DND-41 (cell line): ENCODE measurements at regions not wholly inside any gene's neighbourhood (a gene's known extent, or its start where the extent isn't known, plus 50 kb on each side); places are given as distances from the start of the nearest gene placed in this dataset.

Experiments used
- ATAC-seq: fragments of 200-7000 bp; cut with Tn5 transposase; 3 replicates; pipeline ENCODE4 v1.9.1; 2021; ENCODE audit warnings: low read depth; ENCODE audit not compliant: insufficient read depth
- DNase-seq: peaks from one replicate; pipeline ENCODE4 v3.0.0-alpha.2; 2020
- H2AFZ ChIP-seq: 2 replicates; pipeline ENCODE4 v1.6.0; 2012; ENCODE audit warnings: low read depth, low read length
- H3K27ac ChIP-seq: 2 replicates; pipeline ENCODE4 v1.5.1; 2012; ENCODE audit warnings: low read length, inconsistent platforms
- H3K27me3 ChIP-seq: fragments of 200-600 bp; sonication (generic); 2 replicates; pipeline ENCODE4 v1.6.0; 2012; ENCODE audit warnings: low read length, mild to moderate bottlenecking, inconsistent platforms; ENCODE audit not compliant: insufficient read depth, poor library complexity
- H3K36me3 ChIP-seq: 2 replicates; pipeline ENCODE4 v1.5.1; 2012; ENCODE audit warnings: low read length, inconsistent platforms; ENCODE audit not compliant: insufficient read depth
- H3K4me1 ChIP-seq: 2 replicates; pipeline ENCODE4 v1.5.1; 2012; ENCODE audit warnings: mild to moderate bottlenecking, low read length; ENCODE audit not compliant: insufficient read depth
- H3K4me2 ChIP-seq: 2 replicates; pipeline ENCODE4 v1.6.0; 2012; ENCODE audit warnings: mild to moderate bottlenecking, moderate library complexity, low read length, inconsistent platforms; ENCODE audit not compliant: insufficient read depth
- H3K4me3 ChIP-seq, 2 experiments: fragments of 200-600 bp in 1 of 2; shearing (Covaris generic) in 1 of 2; 2 replicates each; pipeline ENCODE4 v1.5.1; 2012 to 2016; ENCODE audit warnings: inconsistent platforms in 2 of 2, low read length in 2 of 2, mild to moderate bottlenecking in 2 of 2, low read depth in 1 of 2, moderate library complexity in 1 of 2
- H3K79me2 ChIP-seq: 2 replicates; pipeline ENCODE4 v1.6.0; 2012; ENCODE audit warnings: low read length, inconsistent platforms; ENCODE audit not compliant: insufficient read depth
- H3K9ac ChIP-seq: 2 replicates; pipeline ENCODE4 v1.6.0; 2012; ENCODE audit warnings: low read depth, mild to moderate bottlenecking, inconsistent platforms, low read length, moderate library complexity
- H3K9me3 ChIP-seq: 2 replicates; pipeline ENCODE4 v1.5.1; 2012; ENCODE audit warnings: low read length, moderate library complexity, mild to moderate bottlenecking, inconsistent platforms; ENCODE audit not compliant: insufficient read depth, severe bottlenecking
- H4K20me1 ChIP-seq: 2 replicates; pipeline ENCODE4 v1.6.0; 2012; ENCODE audit warnings: low read length; ENCODE audit not compliant: insufficient read depth
- CTCF ChIP-seq: IDR thresholded peaks from 2 replicates; pipeline ENCODE4 v1.5.1; 2012; ENCODE audit warnings: borderline replicate concordance, low read length, moderate library complexity, mild to moderate bottlenecking; ENCODE audit not compliant: poor library complexity, severe bottlenecking; ENCODE audit errors: extremely low read depth
- EZH2 ChIP-seq: IDR thresholded peaks from 3 replicates; pipeline ENCODE4 v1.6.1; 2012; ENCODE audit warnings: borderline replicate concordance, low read depth, mild to moderate bottlenecking, moderate library complexity, low read length, inconsistent platforms; ENCODE audit not compliant: severe bottlenecking

GRCh38 chr9:28999057-28999456 lies 1425.8 kb upstream of the C9orf72 start:
- Histone ChIP-seq H3K4me2 (no peak overlapping the region), H3K27me3 (no peaks in the 10 kb centered on the region), H2AFZ (no peak overlapping the region), H3K4me3 (no peak overlapping the region), H3K27ac (no peak overlapping the region), H4K20me1 (no peaks in the 10 kb centered on the region), H3K9me3 (no peaks in the 10 kb centered on the region), H3K36me3 (no peaks in the 10 kb centered on the region), H3K4me1 (no peaks in the 10 kb centered on the region), H3K9ac (no peak overlapping the region), H3K79me2 (no peaks in the 10 kb centered on the region)
- TF ChIP-seq CTCF (no peak), EZH2 (no peak)
- no peak for DNase-seq
- ATAC-seq, result no peak

GRCh38 chr9:28999806-29000205 lies 1426.5 kb upstream of the C9orf72 start:
- Histone ChIP-seq H3K4me3 (no peak overlapping the region), H3K79me2 (no peaks in the 10 kb centered on the region), H3K9ac (no peak overlapping the region), H3K36me3 (no peaks in the 10 kb centered on the region), H3K27me3 (no peaks in the 10 kb centered on the region), H3K27ac (no peak overlapping the region), H4K20me1 (no peaks in the 10 kb centered on the region), H3K9me3 (no peaks in the 10 kb centered on the region), H3K4me1 (no peaks in the 10 kb centered on the region), H3K4me2 (no peak overlapping the region), H2AFZ (no peak overlapping the region)
- TF ChIP-seq EZH2, result no peak
- no peak for TF ChIP-seq CTCF
- DNase-seq (no peak), ATAC-seq (no peak)

- no peak for ATAC-seq
- no peak for DNase-seq
- Histone ChIP-seq H3K4me1 (no peaks in the 10 kb centered on the region), H3K79me2 (no peaks in the 10 kb centered on the region), H3K27ac (no peak overlapping the region), H4K20me1 (no peaks in the 10 kb centered on the region), H2AFZ (no peak overlapping the region), H3K9ac (no peak overlapping the region), H3K36me3 (no peaks in the 10 kb centered on the region), H3K27me3 (no peaks in the 10 kb centered on the region), H3K9me3 (no peaks in the 10 kb centered on the region), H3K4me3 (no peak overlapping the region), H3K4me2 (no peak overlapping the region)
- TF ChIP-seq EZH2, result no peak
These were observed 1427.7 kb upstream of the C9orf72 start for GRCh38 chr9:29001006-29001405.

- Histone ChIP-seq H3K4me1 (no peaks in the 10 kb centered on the region), H3K4me2 (no peak overlapping the region), H3K36me3 (no peaks in the 10 kb centered on the region), H2AFZ (no peak overlapping the region), H3K4me3 (no peak overlapping the region), H3K27me3 (no peaks in the 10 kb centered on the region), H3K27ac (no peak overlapping the region), H3K79me2 (no peaks in the 10 kb centered on the region), H3K9ac (no peak overlapping the region), H4K20me1 (no peaks in the 10 kb centered on the region), H3K9me3 (no peaks in the 10 kb centered on the region)
- TF ChIP-seq CTCF, result no peak
- TF ChIP-seq EZH2, result no peak
- ATAC-seq, result no peak
- no peak for DNase-seq
These were observed 1431.7 kb upstream of the C9orf72 start for GRCh38 chr9:29004988-29005387.
